ENCODE measurements at regions not wholly inside any gene's neighbourhood (a gene's known extent, or its start where the extent isn't known, plus 50 kb on each side); places are given as distances from the start of the nearest gene placed in this dataset.

GRCh38 chr2:236403125-236403524 is 138.9 kb upstream of the ASB18 start:
- peaks cover 13% of the 10 kb centered on the region for H3K4me1 ChIP-seq (ENCODE audit: control insufficient read depth, low read depth, low read length)
- H3K27ac ChIP-seq (ENCODE audit: low read length) = no peak overlapping the region
- H3K9ac ChIP-seq (ENCODE audit: low read length) = no peak overlapping the region
- no peaks in the 10 kb centered on the region for H3K36me3 ChIP-seq (ENCODE audit: control insufficient read depth, low read depth, low read length)
- no peaks in the 10 kb centered on the region for H3K27me3 ChIP-seq (ENCODE audit: control insufficient read depth, insufficient read depth, low read length)
- no peaks in the 10 kb centered on the region for H3K9me3 ChIP-seq (ENCODE audit: control insufficient read depth, low read depth, low read length)
- no peak overlapping the region for H3K4me3 ChIP-seq (ENCODE audit: low read length)

GRCh38 chr2:236403811-236404210 is 139.6 kb upstream of the ASB18 start:
- no peak overlapping the region for H3K27ac ChIP-seq (ENCODE audit: low read length)
- H3K36me3 ChIP-seq (ENCODE audit: control insufficient read depth, low read depth, low read length) = no peaks in the 10 kb centered on the region
- no peak overlapping the region for H3K9ac ChIP-seq (ENCODE audit: low read length)
- peaks cover 13% of the 10 kb centered on the region for H3K4me1 ChIP-seq (ENCODE audit: control insufficient read depth, low read depth, low read length)
- H3K9me3 ChIP-seq (ENCODE audit: control insufficient read depth, low read depth, low read length) = no peaks in the 10 kb centered on the region
- H3K27me3 ChIP-seq (ENCODE audit: control insufficient read depth, insufficient read depth, low read length) = no peaks in the 10 kb centered on the region
- no peak overlapping the region for H3K4me3 ChIP-seq (ENCODE audit: low read length)

GRCh38 chr2:236404346-236404745 is 140.1 kb upstream of the ASB18 start:
- Histone ChIP-seq H3K9me3 (ENCODE audit: control insufficient read depth, low read depth, low read length) (no peaks in the 10 kb centered on the region), H3K36me3 (ENCODE audit: control insufficient read depth, low read depth, low read length) (no peaks in the 10 kb centered on the region), H3K27me3 (ENCODE audit: control insufficient read depth, insufficient read depth, low read length) (no peaks in the 10 kb centered on the region), H3K27ac (ENCODE audit: low read length) (no peak overlapping the region), H3K4me1 (ENCODE audit: control insufficient read depth, low read depth, low read length) (peaks cover 13% of the 10 kb centered on the region), H3K4me3 (ENCODE audit: low read length) (no peak overlapping the region), H3K9ac (ENCODE audit: low read length) (no peak overlapping the region)

GRCh38 chr2:236405357-236405756 is 141.2 kb upstream of the ASB18 start:
- no peak overlapping the region for H3K9ac ChIP-seq (ENCODE audit: low read length)
- no peak overlapping the region for H3K4me3 ChIP-seq (ENCODE audit: low read length)
- no peaks in the 10 kb centered on the region for H3K36me3 ChIP-seq (ENCODE audit: control insufficient read depth, low read depth, low read length)
- H3K27me3 ChIP-seq (ENCODE audit: control insufficient read depth, insufficient read depth, low read length) = no peaks in the 10 kb centered on the region
- no peak overlapping the region for H3K27ac ChIP-seq (ENCODE audit: low read length)
- H3K4me1 ChIP-seq (ENCODE audit: control insufficient read depth, low read depth, low read length) = peaks cover 13% of the 10 kb centered on the region
- H3K9me3 ChIP-seq (ENCODE audit: control insufficient read depth, low read depth, low read length) = no peaks in the 10 kb centered on the region

GRCh38 chr2:236408090-236408489 is 143.9 kb upstream of the ASB18 start:
- H3K27ac ChIP-seq (ENCODE audit: low read length) = no peak overlapping the region
- H3K4me1 ChIP-seq (ENCODE audit: control insufficient read depth, low read depth, low read length) = peaks cover 5% of the 10 kb centered on the region

GRCh38 chr2:236408786-236409185 is 144.6 kb upstream of the ASB18 start:
- Histone ChIP-seq H3K9me3 (ENCODE audit: control insufficient read depth, low read depth, low read length) (no peaks in the 10 kb centered on the region), H3K4me3 (ENCODE audit: low read length) (no peak overlapping the region), H3K27ac (ENCODE audit: low read length) (no peak overlapping the region), H3K36me3 (ENCODE audit: control insufficient read depth, low read depth, low read length) (no peaks in the 10 kb centered on the region), H3K27me3 (ENCODE audit: control insufficient read depth, insufficient read depth, low read length) (no peaks in the 10 kb centered on the region), H3K9ac (ENCODE audit: low read length) (no peak overlapping the region), H3K4me1 (ENCODE audit: control insufficient read depth, low read depth, low read length) (peaks cover 4% of the 10 kb centered on the region)

More at GRCh38 chr2:236408090-236408489, 143.9 kb upstream of the ASB18 start:
- Histone ChIP-seq H3K4me3 (ENCODE audit: low read length) (no peak overlapping the region), H3K9ac (ENCODE audit: low read length) (no peak overlapping the region), H3K27me3 (ENCODE audit: control insufficient read depth, insufficient read depth, low read length) (no peaks in the 10 kb centered on the region), H3K36me3 (ENCODE audit: control insufficient read depth, low read depth, low read length) (no peaks in the 10 kb centered on the region), H3K9me3 (ENCODE audit: control insufficient read depth, low read depth, low read length) (no peaks in the 10 kb centered on the region)

GRCh38 chr2:236415684-236416444 is 151.7 kb upstream of the ASB18 start:
- no peak overlapping the region for H3K4me3 ChIP-seq (ENCODE audit: low read length)
- no peaks in the 10 kb centered on the region for H3K27me3 ChIP-seq (ENCODE audit: control insufficient read depth, insufficient read depth, low read length)
- H3K36me3 ChIP-seq (ENCODE audit: control insufficient read depth, low read depth, low read length) = no peaks in the 10 kb centered on the region
- H3K27ac ChIP-seq (ENCODE audit: low read length) = no peak overlapping the region
- no peaks in the 10 kb centered on the region for H3K4me1 ChIP-seq (ENCODE audit: control insufficient read depth, low read depth, low read length)
- no peak overlapping the region for H3K9ac ChIP-seq (ENCODE audit: low read length)
- no peaks in the 10 kb centered on the region for H3K9me3 ChIP-seq (ENCODE audit: control insufficient read depth, low read depth, low read length)

- Histone ChIP-seq H3K9ac (ENCODE audit: low read length) (no peak overlapping the region), H3K27ac (ENCODE audit: low read length) (no peak overlapping the region), H3K9me3 (ENCODE audit: control insufficient read depth, low read depth, low read length) (no peaks in the 10 kb centered on the region), H3K27me3 (ENCODE audit: control insufficient read depth, insufficient read depth, low read length) (no peaks in the 10 kb centered on the region), H3K4me3 (ENCODE audit: low read length) (no peak overlapping the region), H3K4me1 (ENCODE audit: control insufficient read depth, low read depth, low read length) (no peaks in the 10 kb centered on the region), H3K36me3 (ENCODE audit: control insufficient read depth, low read depth, low read length) (no peaks in the 10 kb centered on the region)
These were observed 152.5 kb upstream of the ACKR3 start for GRCh38 chr2:236417150-236417549.

- H3K4me1 ChIP-seq (ENCODE audit: control insufficient read depth, low read depth, low read length) = peaks cover 15% of the 10 kb centered on the region
These were observed 139.0 kb upstream of the ACKR3 start for GRCh38 chr2:236430584-236430983.

GRCh38 chr2:236434593-236434992 is 135.0 kb upstream of the ACKR3 start:
- Histone ChIP-seq H3K4me1 (ENCODE audit: control insufficient read depth, low read depth, low read length) (peaks cover 15% of the 10 kb centered on the region), H3K9me3 (ENCODE audit: control insufficient read depth, low read depth, low read length) (no peaks in the 10 kb centered on the region), H3K36me3 (ENCODE audit: control insufficient read depth, low read depth, low read length) (no peaks in the 10 kb centered on the region), H3K27ac (ENCODE audit: low read length) (no peak overlapping the region), H3K4me3 (ENCODE audit: low read length) (no peak overlapping the region), H3K27me3 (ENCODE audit: control insufficient read depth, insufficient read depth, low read length) (peaks cover 18% of the 10 kb centered on the region), H3K9ac (ENCODE audit: low read length) (no peak overlapping the region)

More at GRCh38 chr2:236430584-236430983, 139.0 kb upstream of the ACKR3 start:
- Histone ChIP-seq H3K36me3 (ENCODE audit: control insufficient read depth, low read depth, low read length) (no peaks in the 10 kb centered on the region), H3K4me3 (ENCODE audit: low read length) (no peak overlapping the region), H3K27me3 (ENCODE audit: control insufficient read depth, insufficient read depth, low read length) (peaks cover 18% of the 10 kb centered on the region), H3K9ac (ENCODE audit: low read length) (no peak overlapping the region), H3K27ac (ENCODE audit: low read length) (no peak overlapping the region), H3K9me3 (ENCODE audit: control insufficient read depth, low read depth, low read length) (no peaks in the 10 kb centered on the region)

GRCh38 chr2:236440110-236440881 is 129.3 kb upstream of the ACKR3 start:
- no peaks in the 10 kb centered on the region for H3K27me3 ChIP-seq (ENCODE audit: control insufficient read depth, insufficient read depth, low read length)
- H3K4me3 ChIP-seq (ENCODE audit: low read length) = no peak overlapping the region
- no peaks in the 10 kb centered on the region for H3K9me3 ChIP-seq (ENCODE audit: control insufficient read depth, low read depth, low read length)
- H3K9ac ChIP-seq (ENCODE audit: low read length) = no peak overlapping the region
- no peak overlapping the region for H3K27ac ChIP-seq (ENCODE audit: low read length)
- no peaks in the 10 kb centered on the region for H3K4me1 ChIP-seq (ENCODE audit: control insufficient read depth, low read depth, low read length)
- no peaks in the 10 kb centered on the region for H3K36me3 ChIP-seq (ENCODE audit: control insufficient read depth, low read depth, low read length)
